Epithelial cell of esophagus (primary cell): ENCODE measurements at regions not wholly inside any gene's neighbourhood (a gene's known extent, or its start where the extent isn't known, plus 50 kb on each side); places are given as distances from the start of the nearest gene placed in this dataset.

ENCODE experiments used
- DNase-seq: peaks from one replicate; pipeline ENCODE4 v3.0.0; 2010; ENCODE audit warnings: low read depth
- H3K4me3 ChIP-seq: 2 replicates; pipeline ENCODE4 v1.5.1; 2011; ENCODE audit warnings: mild to moderate bottlenecking, low read length, control low read depth
- TF ChIP-seq, protein P1 (sequence below): IDR thresholded peaks from 2 replicates; pipeline ENCODE4 v1.5.1; 2011; ENCODE audit warnings: low read depth, mild to moderate bottlenecking, low read length, control low read depth, inconsistent platforms; ENCODE audit not compliant: insufficient read depth; ENCODE audit errors: missing control alignments

DNA sequence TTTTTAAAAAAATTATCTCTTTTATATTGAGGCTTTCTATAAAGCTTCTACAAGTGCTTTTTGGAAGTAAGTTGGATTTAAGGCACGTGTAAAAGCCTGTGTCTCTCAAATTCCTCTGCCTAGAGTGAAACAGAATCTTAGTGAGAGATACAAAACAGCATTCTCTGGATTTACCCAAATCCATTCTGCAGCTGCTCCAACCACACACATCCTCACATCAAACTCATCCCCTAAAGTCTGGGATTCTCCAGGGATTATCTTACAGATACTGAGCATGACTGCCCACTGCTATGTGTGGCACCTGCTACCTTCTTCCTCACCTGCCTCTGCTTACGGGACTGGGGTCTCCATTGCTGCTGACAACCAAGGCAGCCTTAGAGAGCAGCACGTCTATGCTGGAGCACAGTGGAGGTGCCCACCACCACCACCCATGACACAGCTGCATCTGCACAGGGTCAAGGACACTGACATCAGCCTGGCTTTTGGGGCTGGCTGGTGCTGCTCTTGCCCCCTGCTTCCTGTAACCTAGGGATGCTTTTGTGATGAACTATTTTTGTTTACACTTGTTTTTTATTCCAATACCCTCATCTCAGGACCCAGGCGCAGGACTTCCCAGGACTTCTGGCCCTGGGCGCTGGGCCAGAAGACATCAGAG lies 139.2 kb upstream of the NAMPT start:
- TF ChIP-seq, protein P1, sequence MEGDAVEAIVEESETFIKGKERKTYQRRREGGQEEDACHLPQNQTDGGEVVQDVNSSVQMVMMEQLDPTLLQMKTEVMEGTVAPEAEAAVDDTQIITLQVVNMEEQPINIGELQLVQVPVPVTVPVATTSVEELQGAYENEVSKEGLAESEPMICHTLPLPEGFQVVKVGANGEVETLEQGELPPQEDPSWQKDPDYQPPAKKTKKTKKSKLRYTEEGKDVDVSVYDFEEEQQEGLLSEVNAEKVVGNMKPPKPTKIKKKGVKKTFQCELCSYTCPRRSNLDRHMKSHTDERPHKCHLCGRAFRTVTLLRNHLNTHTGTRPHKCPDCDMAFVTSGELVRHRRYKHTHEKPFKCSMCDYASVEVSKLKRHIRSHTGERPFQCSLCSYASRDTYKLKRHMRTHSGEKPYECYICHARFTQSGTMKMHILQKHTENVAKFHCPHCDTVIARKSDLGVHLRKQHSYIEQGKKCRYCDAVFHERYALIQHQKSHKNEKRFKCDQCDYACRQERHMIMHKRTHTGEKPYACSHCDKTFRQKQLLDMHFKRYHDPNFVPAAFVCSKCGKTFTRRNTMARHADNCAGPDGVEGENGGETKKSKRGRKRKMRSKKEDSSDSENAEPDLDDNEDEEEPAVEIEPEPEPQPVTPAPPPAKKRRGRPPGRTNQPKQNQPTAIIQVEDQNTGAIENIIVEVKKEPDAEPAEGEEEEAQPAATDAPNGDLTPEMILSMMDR = no peak
- no peak for DNase-seq
- no peak overlapping the region for H3K4me3 ChIP-seq

DNA sequence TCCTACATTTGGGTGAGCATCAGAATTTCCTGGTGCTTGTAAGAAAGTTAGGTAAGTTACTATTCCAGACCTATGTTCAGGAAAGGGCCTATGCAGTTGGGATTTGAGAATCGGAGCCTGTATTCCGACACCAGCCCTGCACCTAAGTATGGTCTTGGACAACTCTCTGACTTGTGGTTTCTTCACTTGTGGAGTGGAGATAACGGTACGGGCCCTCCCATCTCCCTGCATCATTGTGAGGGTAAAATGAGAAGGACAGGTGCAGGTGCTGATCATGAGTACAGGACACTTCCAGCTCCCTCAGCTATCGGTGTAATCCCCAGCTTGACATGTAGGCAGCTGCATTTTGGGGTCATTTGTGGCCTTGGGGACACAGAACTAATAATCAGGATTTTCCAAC lies 138.3 kb upstream of the NAMPT start:
- no peak overlapping the region for H3K4me3 ChIP-seq
- TF ChIP-seq, protein P1 = no peak
- DNase-seq = no peak

- no peak overlapping the region for H3K4me3 ChIP-seq
- DNase-seq = peak; percentile 74
- TF ChIP-seq, protein P1 = no peak
Observed at GRCh38 chr7:106421181-106421762, 136.5 kb upstream of the NAMPT start.

DNA sequence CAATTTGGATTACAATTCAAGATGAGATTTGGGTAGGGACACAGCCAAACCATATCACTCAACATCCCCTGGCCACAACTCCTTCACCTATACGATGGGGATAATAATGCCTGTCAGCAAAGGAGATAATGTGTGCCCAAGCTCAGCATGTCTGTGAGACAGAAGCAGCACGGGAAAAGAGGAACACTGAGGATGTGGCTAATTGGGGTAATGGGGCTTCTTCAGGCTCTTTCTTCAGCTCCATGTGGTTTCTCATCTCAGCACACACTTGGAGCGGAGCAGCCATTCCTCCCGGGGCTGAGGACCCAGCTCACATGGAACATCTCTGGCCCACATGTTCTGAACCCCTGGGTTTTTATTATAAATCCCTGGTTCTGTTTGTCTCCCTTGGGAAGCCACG lies 136.0 kb upstream of the NAMPT start:
- no peak overlapping the region for H3K4me3 ChIP-seq
- DNase-seq = no peak
- TF ChIP-seq, protein P1 = no peak

DNA sequence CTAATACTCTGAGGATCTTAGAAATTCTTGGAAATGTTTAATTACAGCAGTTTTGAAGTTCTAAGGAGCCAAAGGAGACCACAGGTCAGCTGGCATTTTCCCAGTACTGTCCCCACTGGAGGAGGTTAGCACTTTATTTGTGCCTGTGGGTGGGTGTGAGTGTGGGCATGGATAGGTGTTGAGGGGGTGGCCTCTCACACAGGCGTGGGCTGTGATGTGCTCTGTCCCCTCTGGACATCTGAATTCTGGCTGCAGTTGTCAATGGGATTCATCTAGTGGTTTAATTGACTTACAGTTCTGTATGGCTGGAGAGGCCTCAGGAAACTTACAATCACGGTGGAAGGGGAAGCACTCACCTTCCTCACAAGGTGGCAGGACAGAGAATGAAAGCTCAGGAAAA lies 135.4 kb upstream of the NAMPT start:
- no peak overlapping the region for H3K4me3 ChIP-seq
- no peak for DNase-seq
- TF ChIP-seq, protein P1 = no peak

GRCh38 chr7:106419455-106420182 lies 134.8 kb upstream of the NAMPT start:
- H3K4me3 ChIP-seq = no peak overlapping the region
- TF ChIP-seq, protein P1 = no peak
- DNase-seq = peak; percentile 79

DNA sequence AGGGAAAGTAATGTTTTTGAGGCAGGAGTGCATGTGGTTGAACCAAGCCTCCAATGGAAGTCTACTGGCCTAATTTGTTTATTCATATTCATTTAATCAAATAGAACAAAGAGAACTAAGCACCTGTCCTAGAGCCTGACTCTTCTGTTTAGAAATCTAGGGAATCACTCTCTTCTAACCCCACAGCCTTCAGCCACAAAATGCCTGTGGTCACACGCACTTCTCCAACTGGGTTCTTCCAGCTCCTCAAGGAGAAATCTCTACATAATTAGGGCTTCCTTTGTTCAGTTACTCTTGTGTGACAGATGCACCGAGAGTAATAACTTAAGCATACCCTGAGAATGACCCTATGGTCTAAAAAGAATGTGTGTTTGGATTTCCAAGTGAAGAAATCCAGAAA lies 133.7 kb upstream of the NAMPT start:
- DNase-seq = no peak

More for the DNA sequence above, 133.7 kb upstream of the NAMPT start:
- no peak overlapping the region for H3K4me3 ChIP-seq
- TF ChIP-seq, protein P1 = no peak
